ENCODE measurements at regions not wholly inside any gene's neighbourhood (a gene's known extent, or its start where the extent isn't known, plus 50 kb on each side); places are given as distances from the start of the nearest gene placed in this dataset.

DNA sequence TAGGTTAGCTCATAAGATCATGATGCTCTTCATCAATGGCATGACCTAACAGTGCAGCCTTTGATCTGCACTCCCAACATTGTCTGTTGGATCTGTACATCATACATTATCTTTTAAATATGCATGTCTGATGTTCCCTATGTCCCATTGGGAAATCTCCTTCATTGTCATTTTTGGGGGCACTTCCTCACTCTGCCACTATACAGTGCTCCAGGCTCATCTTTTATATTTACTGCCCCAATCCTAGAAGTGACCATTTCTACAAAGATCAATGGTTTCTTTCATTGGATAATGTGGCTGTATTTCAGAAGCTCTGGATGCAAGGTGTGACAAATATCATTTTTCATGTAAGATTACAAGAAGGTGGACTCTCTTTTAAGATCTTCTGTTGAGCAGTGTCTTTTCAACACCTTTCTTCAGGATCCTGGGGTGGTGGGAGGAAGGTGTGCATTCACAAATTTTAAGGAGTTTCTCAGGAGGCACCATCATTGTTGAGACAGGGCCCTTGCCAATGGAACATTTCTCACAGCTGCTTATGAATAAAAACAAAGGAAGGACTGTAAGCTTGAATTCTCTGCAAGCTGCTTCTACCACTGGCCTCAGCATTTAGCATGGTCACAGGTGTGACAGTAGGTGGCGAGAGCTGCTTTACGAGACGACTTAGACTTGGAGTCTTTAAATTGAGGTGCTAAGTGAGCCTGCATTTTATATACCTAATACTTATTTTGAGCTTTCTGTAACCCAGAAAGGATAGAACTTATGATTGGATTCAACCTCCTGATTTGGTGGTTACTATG, 403.0 kb downstream of the LMO7 start:
- Histone ChIP-seq H3K27me3 (ENCODE audit: control insufficient read depth, insufficient read depth, low read length) (no peaks in the 10 kb centered on the region), H3K79me2 (no peaks in the 10 kb centered on the region), H2AFZ (no peak overlapping the region), H3K9me3 (ENCODE audit: control insufficient read depth, low read length) (no peaks in the 10 kb centered on the region), H3K4me3 (ENCODE audit: low read depth, low read length) (no peak overlapping the region), H3K4me2 (ENCODE audit: low read length) (no peak overlapping the region), H3K36me3 (ENCODE audit: control insufficient read depth, insufficient read depth, low read length) (no peaks in the 10 kb centered on the region), H3K9ac (no peak overlapping the region), H3K27ac (no peak overlapping the region), H3K4me1 (no peaks in the 10 kb centered on the region)
- TF ChIP-seq, protein P1, sequence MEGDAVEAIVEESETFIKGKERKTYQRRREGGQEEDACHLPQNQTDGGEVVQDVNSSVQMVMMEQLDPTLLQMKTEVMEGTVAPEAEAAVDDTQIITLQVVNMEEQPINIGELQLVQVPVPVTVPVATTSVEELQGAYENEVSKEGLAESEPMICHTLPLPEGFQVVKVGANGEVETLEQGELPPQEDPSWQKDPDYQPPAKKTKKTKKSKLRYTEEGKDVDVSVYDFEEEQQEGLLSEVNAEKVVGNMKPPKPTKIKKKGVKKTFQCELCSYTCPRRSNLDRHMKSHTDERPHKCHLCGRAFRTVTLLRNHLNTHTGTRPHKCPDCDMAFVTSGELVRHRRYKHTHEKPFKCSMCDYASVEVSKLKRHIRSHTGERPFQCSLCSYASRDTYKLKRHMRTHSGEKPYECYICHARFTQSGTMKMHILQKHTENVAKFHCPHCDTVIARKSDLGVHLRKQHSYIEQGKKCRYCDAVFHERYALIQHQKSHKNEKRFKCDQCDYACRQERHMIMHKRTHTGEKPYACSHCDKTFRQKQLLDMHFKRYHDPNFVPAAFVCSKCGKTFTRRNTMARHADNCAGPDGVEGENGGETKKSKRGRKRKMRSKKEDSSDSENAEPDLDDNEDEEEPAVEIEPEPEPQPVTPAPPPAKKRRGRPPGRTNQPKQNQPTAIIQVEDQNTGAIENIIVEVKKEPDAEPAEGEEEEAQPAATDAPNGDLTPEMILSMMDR (IDR thresholded peaks at IDR 0.05): no peak

DNA sequence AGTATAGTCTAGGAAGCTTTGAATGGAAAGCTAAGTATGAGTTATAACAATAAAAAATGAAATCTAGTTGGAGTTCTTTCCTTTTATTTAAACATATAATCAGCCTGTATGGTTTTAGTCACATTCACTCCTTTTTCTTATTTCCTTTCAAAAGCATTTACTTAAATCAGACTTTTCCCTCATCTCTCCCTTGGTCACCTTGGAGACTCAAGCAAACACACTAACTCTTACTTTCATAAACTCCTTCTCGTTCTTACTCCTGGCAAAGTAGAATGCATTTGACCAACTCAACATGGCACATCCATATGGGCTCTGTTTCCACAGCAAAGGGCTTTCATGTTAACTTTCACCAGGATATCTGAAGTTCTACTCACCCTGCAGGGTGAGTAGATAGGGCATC, 400.0 kb downstream of the LMO7 start:
- no peaks in the 10 kb centered on the region for H3K4me1 ChIP-seq
- no peak overlapping the region for H2AFZ ChIP-seq
- no peaks in the 10 kb centered on the region for H3K9me3 ChIP-seq (ENCODE audit: control insufficient read depth, low read length)
- H3K27me3 ChIP-seq (ENCODE audit: control insufficient read depth, insufficient read depth, low read length): no peaks in the 10 kb centered on the region
- no peak overlapping the region for H3K4me3 ChIP-seq (ENCODE audit: low read depth, low read length)
- H3K27ac ChIP-seq: no peak overlapping the region
- TF ChIP-seq, protein P1 (IDR thresholded peaks at IDR 0.05): no peak
- no peaks in the 10 kb centered on the region for H3K79me2 ChIP-seq
- no peaks in the 10 kb centered on the region for H3K36me3 ChIP-seq (ENCODE audit: control insufficient read depth, insufficient read depth, low read length)
- no peak overlapping the region for H3K4me2 ChIP-seq (ENCODE audit: low read length)
- H3K9ac ChIP-seq: no peak overlapping the region

DNA sequence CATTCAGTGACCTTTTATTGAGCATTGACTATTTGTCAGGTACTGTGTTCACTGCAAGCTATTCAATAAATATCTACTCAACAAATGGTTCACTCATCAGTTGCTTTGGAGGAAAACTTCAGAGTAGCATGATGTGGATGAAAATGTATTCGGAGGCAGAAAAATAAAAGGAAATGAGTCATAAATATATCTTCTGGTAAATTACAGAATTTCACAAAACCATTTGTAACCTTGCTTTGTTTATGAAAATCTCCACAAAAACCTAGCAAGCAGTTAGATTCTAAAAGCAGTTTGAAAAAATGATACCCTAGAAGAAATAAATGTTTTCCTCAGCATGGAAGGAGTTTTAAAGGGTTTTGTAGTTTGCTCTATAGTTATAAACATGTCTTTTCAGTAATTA, 399.6 kb downstream of the LMO7 start:
- TF ChIP-seq, protein P1 (IDR thresholded peaks at IDR 0.05): no peak
- H3K9me3 ChIP-seq (ENCODE audit: control insufficient read depth, low read length): no peaks in the 10 kb centered on the region

DNA sequence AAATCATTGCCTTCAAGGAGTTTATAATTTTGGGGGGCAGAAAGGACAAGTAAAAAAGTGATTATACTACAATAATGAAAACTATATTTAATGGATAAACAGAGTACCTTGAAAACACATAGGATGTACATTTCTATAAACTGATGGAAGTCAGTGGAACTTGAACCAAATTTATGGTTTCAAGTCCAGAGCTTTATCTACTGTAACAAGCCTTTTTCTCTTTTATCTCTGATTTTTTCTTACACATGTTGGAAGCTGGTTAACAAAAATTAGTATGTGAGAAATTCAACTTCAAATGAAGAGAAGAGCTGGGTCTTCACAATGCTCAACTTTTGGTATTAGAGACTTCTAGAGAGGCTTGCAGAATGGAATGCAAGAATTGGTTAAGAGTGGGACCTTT, 393.6 kb downstream of the LMO7 start:
- TF ChIP-seq, protein P1 (IDR thresholded peaks at IDR 0.05): no peak
- no peaks in the 10 kb centered on the region for H3K36me3 ChIP-seq (ENCODE audit: control insufficient read depth, insufficient read depth, low read length)
- H2AFZ ChIP-seq: no peak overlapping the region
- H3K4me3 ChIP-seq (ENCODE audit: low read depth, low read length): no peak overlapping the region
- H3K9me3 ChIP-seq (ENCODE audit: control insufficient read depth, low read length): no peaks in the 10 kb centered on the region
- H3K4me1 ChIP-seq: no peaks in the 10 kb centered on the region
- no peaks in the 10 kb centered on the region for H3K79me2 ChIP-seq
- no peak overlapping the region for H3K4me2 ChIP-seq (ENCODE audit: low read length)
- no peaks in the 10 kb centered on the region for H3K27me3 ChIP-seq (ENCODE audit: control insufficient read depth, insufficient read depth, low read length)
- H3K9ac ChIP-seq: no peak overlapping the region
- no peak overlapping the region for H3K27ac ChIP-seq

More for the DNA sequence above, 399.6 kb downstream of the LMO7 start:
- Histone ChIP-seq H3K4me3 (ENCODE audit: low read depth, low read length) (no peak overlapping the region), H3K79me2 (no peaks in the 10 kb centered on the region), H3K4me2 (ENCODE audit: low read length) (no peak overlapping the region), H3K27me3 (ENCODE audit: control insufficient read depth, insufficient read depth, low read length) (no peaks in the 10 kb centered on the region), H3K36me3 (ENCODE audit: control insufficient read depth, insufficient read depth, low read length) (no peaks in the 10 kb centered on the region), H3K27ac (no peak overlapping the region), H2AFZ (no peak overlapping the region), H3K4me1 (no peaks in the 10 kb centered on the region), H3K9ac (no peak overlapping the region)

DNA sequence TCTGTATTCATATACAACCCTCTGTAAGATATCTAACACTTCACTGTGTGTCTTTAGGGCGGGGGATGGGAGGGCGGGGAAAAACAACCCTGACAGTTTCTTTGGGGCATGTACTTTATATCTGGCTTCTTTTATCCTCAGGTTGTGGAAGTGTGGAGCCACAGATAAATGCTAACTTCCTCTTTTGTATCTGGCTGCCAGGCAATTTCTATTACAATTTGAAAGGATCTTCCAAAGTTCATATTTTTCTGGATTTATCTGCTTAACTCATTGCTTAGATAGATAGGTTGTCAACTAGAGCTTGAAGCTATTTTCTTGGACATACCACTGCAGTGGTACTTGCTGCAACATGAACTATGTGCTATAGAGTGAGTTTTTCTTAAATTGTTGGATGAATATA, 393.0 kb downstream of the LMO7 start:
- no peaks in the 10 kb centered on the region for H3K36me3 ChIP-seq (ENCODE audit: control insufficient read depth, insufficient read depth, low read length)
- H3K4me3 ChIP-seq (ENCODE audit: low read depth, low read length): no peak overlapping the region
- no peak overlapping the region for H3K27ac ChIP-seq
- no peak overlapping the region for H3K4me2 ChIP-seq (ENCODE audit: low read length)
- no peak overlapping the region for H3K9ac ChIP-seq
- TF ChIP-seq, protein P1 (IDR thresholded peaks at IDR 0.05): no peak
- H3K27me3 ChIP-seq (ENCODE audit: control insufficient read depth, insufficient read depth, low read length): no peaks in the 10 kb centered on the region
- no peaks in the 10 kb centered on the region for H3K9me3 ChIP-seq (ENCODE audit: control insufficient read depth, low read length)
- H3K4me1 ChIP-seq: no peaks in the 10 kb centered on the region
- H3K79me2 ChIP-seq: no peaks in the 10 kb centered on the region
- H2AFZ ChIP-seq: no peak overlapping the region

Measured in parathyroid adenoma (tissue), 2 donors.